ENCODE measurements at regions not wholly inside any gene's neighbourhood (a gene's known extent, or its start where the extent isn't known, plus 50 kb on each side); places are given as distances from the start of the nearest gene placed in this dataset.

- no peak for TF ChIP-seq CTCF (conservative IDR thresholded peaks at IDR 0.05; ENCODE audit: low read length)
- TF ChIP-seq EZH2phosphoT487 (IDR thresholded peaks at IDR 0.05; ENCODE audit: borderline replicate concordance): no peak
Measured at GRCh38 chr13:62209529-62209928, 793.9 kb upstream of the PCDH20 start.

Data from Loucy (cell line).